NCI-H1105 treated with DMSO at 0.1 percent for 48 hours (cell line): ENCODE measurements at regions not wholly inside any gene's neighbourhood (a gene's known extent, or its start where the extent isn't known, plus 50 kb on each side); places are given as distances from the start of the nearest gene placed in this dataset.

Source experiments
- DNase-seq: peaks from one replicate; lab custom pipeline; 2025; lab: John Stamatoyannopoulos, UW

GRCh38 chr3:34972481-34972880, 666.8 kb upstream of the ARPP21 start:
- DNase-seq = no peak

GRCh38 chr3:34973586-34973985, 665.7 kb upstream of the ARPP21 start:
- no peak for DNase-seq

- no peak for DNase-seq
Observed at GRCh38 chr3:34983631-34984030, 655.7 kb upstream of the ARPP21 start.

- DNase-seq = no peak
Observed at GRCh38 chr3:34988296-34988695, 651.0 kb upstream of the ARPP21 start.

GRCh38 chr3:34995796-34996430, 643.4 kb upstream of the ARPP21 start:
- DNase-seq = no peak

- DNase-seq = no peak
Observed at GRCh38 chr3:34998902-34999301, 640.4 kb upstream of the ARPP21 start.

- DNase-seq = no peak
Observed at GRCh38 chr3:35012214-35012613, 627.1 kb upstream of the ARPP21 start.

- no peak for DNase-seq
Observed at GRCh38 chr3:35028157-35028556, 611.2 kb upstream of the ARPP21 start.

GRCh38 chr3:35042210-35042991, 596.9 kb upstream of the ARPP21 start:
- DNase-seq = peak; percentile 86

GRCh38 chr3:35043040-35043439, 596.3 kb upstream of the ARPP21 start:
- DNase-seq = peak; percentile 24

- DNase-seq = no peak
Observed at GRCh38 chr3:35044190-35044589, 595.1 kb upstream of the ARPP21 start.

GRCh38 chr3:35045118-35045517, 594.2 kb upstream of the ARPP21 start:
- DNase-seq = no peak

- DNase-seq = peak; percentile 9
Observed at GRCh38 chr3:35064761-35065160, 574.6 kb upstream of the ARPP21 start.

- no peak for DNase-seq
Observed at GRCh38 chr3:35065891-35066290, 573.4 kb upstream of the ARPP21 start.

GRCh38 chr3:35067750-35068149, 571.6 kb upstream of the ARPP21 start:
- DNase-seq = no peak

- no peak for DNase-seq
Observed at GRCh38 chr3:35070088-35070487, 569.2 kb upstream of the ARPP21 start.

- no peak for DNase-seq
Observed at GRCh38 chr3:35071772-35072171, 567.6 kb upstream of the ARPP21 start.

- DNase-seq = no peak
Observed at GRCh38 chr3:35078780-35079179, 560.5 kb upstream of the ARPP21 start.

GRCh38 chr3:35079403-35079802, 559.9 kb upstream of the ARPP21 start:
- DNase-seq = no peak

- no peak for DNase-seq
Observed at GRCh38 chr3:35081899-35082298, 557.4 kb upstream of the ARPP21 start.

GRCh38 chr3:35088943-35089342, 550.4 kb upstream of the ARPP21 start:
- peak; percentile 34 for DNase-seq

GRCh38 chr3:35114686-35115085, 524.6 kb upstream of the ARPP21 start:
- no peak for DNase-seq

- DNase-seq = no peak
Observed at GRCh38 chr3:35120026-35120425, 519.3 kb upstream of the ARPP21 start.

GRCh38 chr3:35137612-35138011, 501.7 kb upstream of the ARPP21 start:
- DNase-seq = no peak
